Spleen (tissue), 11 donors: ENCODE measurements at regions not wholly inside any gene's neighbourhood (a gene's known extent, or its start where the extent isn't known, plus 50 kb on each side); places are given as distances from the start of the nearest gene placed in this dataset.

ENCODE experiments used
- DNase-seq: peaks from one replicate; pipeline ENCODE4 v3.0.0-alpha.2; 2020
- H3K27ac ChIP-seq, 8 donors: fragments of 200-600 bp; sonication (generic) in 7 of 8; 1 replicate in 4 of 8; 2 replicates in 4 of 8; pipeline versions ENCODE4 v1.5.0 to v1.8.0; 2016 to 2021; ENCODE audit warnings: inconsistent platforms in 4 of 8, mild to moderate bottlenecking in 4 of 8, moderate library complexity in 1 of 8
- H3K27me3 ChIP-seq, 7 donors: fragments of 200-600 bp; sonication (generic) in 6 of 7; replicated peaks in 1 of 7; 1 replicate in 4 of 7; 2 replicates in 3 of 7; pipeline versions ENCODE4 v1.5.0 to v1.8.0; 2016 to 2021; ENCODE audit warnings: inconsistent platforms in 3 of 7, mild to moderate bottlenecking in 1 of 7
- H3K36me3 ChIP-seq, 6 donors: fragments of 200-600 bp; sonication (generic) in 5 of 6; 1 replicate in 4 of 6; 2 replicates in 2 of 6; pipeline versions ENCODE4 v1.5.0 to v1.8.0; 2016 to 2021; ENCODE audit warnings: inconsistent platforms in 2 of 6
- H3K4me1 ChIP-seq, 6 donors: fragments of 200-600 bp; sonication (generic) in 5 of 6; 1 replicate in 3 of 6; 2 replicates in 3 of 6; pipeline versions ENCODE4 v1.5.0 to v1.8.0; 2016 to 2021; ENCODE audit warnings: inconsistent platforms in 3 of 6
- H3K4me3 ChIP-seq, 8 donors: fragments of 200-600 bp; sonication (generic) in 7 of 8; 1 replicate in 4 of 8; 2 replicates in 4 of 8; pipeline versions ENCODE4 v1.5.0 to v1.8.0; 2016 to 2021; ENCODE audit warnings: inconsistent platforms in 4 of 8, mild to moderate bottlenecking in 4 of 8, moderate library complexity in 2 of 8
- H3K9me3 ChIP-seq, 8 donors: fragments of 200-600 bp; sonication (generic) in 7 of 8; 1 replicate in 4 of 8; 2 replicates in 4 of 8; pipeline versions ENCODE4 v1.5.0 to v1.8.0; 2016 to 2021; ENCODE audit warnings: inconsistent platforms in 4 of 8
- CTCF ChIP-seq, 11 experiments: fragments of 200-600 bp in 7 of 11; fragments of 450-650 bp in 4 of 11; sonication (generic) in 4 of 11; IDR thresholded peaks in 8 of 11; conservative IDR thresholded peaks in 3 of 11; 1 replicate in 7 of 11; 2 replicates in 4 of 11; pipeline versions ENCODE4 v1.4.0 to v1.8.0; 2016 to 2021; ENCODE audit warnings: antibody characterized with exemption in 11 of 11, inconsistent platforms in 4 of 11, mild to moderate bottlenecking in 1 of 11
- POLR2A ChIP-seq, 3 donors: fragments of 450-650 bp; IDR thresholded peaks; one replicate each; pipeline ENCODE4 v1.5.1; 2017; ENCODE audit warnings: antibody characterized with exemption in 3 of 3, mild to moderate bottlenecking in 1 of 3
- POLR2AphosphoS5 ChIP-seq, 3 donors: sonication (generic); formaldehyde crosslinking; IDR thresholded peaks; one replicate each; pipeline ENCODE4 v1.5.1; 2017; ENCODE audit warnings: antibody characterized with exemption in 3 of 3
- WGBS, 5 donors: extraction: QIAGEN DNeasy Blood & Tissue Kit in 3 of 5; methylation state at CpG; one replicate each; pipeline versions ENCODE4 v1.1.5 to v1.1.7; 2013 to 2018; 5-methylcytosine and 5-hydroxymethylcytosine counted together
- intact Hi-C: fragments of 100-400 bp; cut with DNase I; formaldehyde crosslinking; loops from one replicate; pipeline ENCODE4 v1.15.0; 2023; ENCODE audit warnings: low total_unique reads
- microRNA-seq, 3 donors: library from miRNA; unstranded; fragments of <30 nt; microRNA quantifications; one replicate each; pipeline versions ENCODE4 to v1.1.0, GENCODE V29; 2019 to 2020
- small RNA-seq, 4 donors: library from RNA; depleted of rRNA; stranded (forward); fragments of <200 nt; gene quantifications; one replicate each; pipeline ENCODE3, GENCODE V24; 2016
- donor health status: healthy with polysubstance abuse.
- donor health status: DM: no; HTN: no; CAD: no; lungs with moderate emphysema.
- donor health status: DM: no; HTN: no; CAD: no.
- donor health status: Bipolar disorder and iron deficiency.
- donor health status: healthy.
- donor health status: DM: no; HTN: no; CAD: no.
- donor health status: DM: yes; HTN: yes; CAD: no.

GRCh38 chr15:36529296-36530011 is 50.0 kb upstream of the CDIN1 start:
- Histone ChIP-seq H3K27me3 (no peaks in the 10 kb centered on the region), H3K36me3 (no peaks in the 10 kb centered on the region), H3K27ac (no peak overlapping the region), H3K4me3 (no peak overlapping the region), H3K9me3 (no peaks in the 10 kb centered on the region), H3K4me1 (peaks cover 0 to 8% (median 0%) of the 10 kb centered on the region in 6 donors)
- no peak for DNase-seq
- intact Hi-C loops: no loop called here
- 58 to 71% (median 68%) methylated on average over 7 of the region's 7 CpGs for WGBS, 5 donors
- TF ChIP-seq CTCF (IDR thresholded peaks at IDR 0.05 in 8 of 11, conservative IDR thresholded peaks at IDR 0.05 in 3 of 11) (no peak), POLR2AphosphoS5 (IDR thresholded peaks at IDR 0.05) (no peak), POLR2A (IDR thresholded peaks at IDR 0.05) (no peak)

Small RNA genes lying in the stretch of these regions (microRNA-seq; reads per million reads assigned to microRNA genes)
- gene MIR4510: 0 to 0.36 (median 0) reads per million in 3 donors

Small RNA genes lying in the stretch of these regions (small RNA-seq; reads per million reads assigned to genes)
- gene AC068867.1: 0 reads per million in 4 donors
- 0 reads per million in 4 donors for gene MIR4510
